ENCODE measurements at regions not wholly inside any gene's neighbourhood (a gene's known extent, or its start where the extent isn't known, plus 50 kb on each side); places are given as distances from the start of the nearest gene placed in this dataset.

- H3K4me3 ChIP-seq (ENCODE audit: low read length): no peak overlapping the region
- no peak for DNase-seq (ENCODE audit: low read depth)
- no peak for TF ChIP-seq CTCF (conservative IDR thresholded peaks at IDR 0.05; ENCODE audit: low read length)
Observed at GRCh38 chr13:23984546-23984945, 87.2 kb upstream of the C1QTNF9B start.

GRCh38 chr13:23985060-23985459, 87.8 kb upstream of the C1QTNF9B start:
- DNase-seq (ENCODE audit: low read depth): no peak
- no peak for TF ChIP-seq CTCF (conservative IDR thresholded peaks at IDR 0.05; ENCODE audit: low read length)
- no peak overlapping the region for H3K4me3 ChIP-seq (ENCODE audit: low read length)

GRCh38 chr13:23985839-23986238, 88.5 kb upstream of the C1QTNF9B start:
- no peak for TF ChIP-seq CTCF (conservative IDR thresholded peaks at IDR 0.05; ENCODE audit: low read length)

GRCh38 chr13:23986619-23987018, 89.3 kb upstream of the C1QTNF9B start:
- H3K4me3 ChIP-seq (ENCODE audit: low read length): no peak overlapping the region
- DNase-seq (ENCODE audit: low read depth): peak; percentile 98

More at GRCh38 chr13:23985839-23986238, 88.5 kb upstream of the C1QTNF9B start:
- no peak overlapping the region for H3K4me3 ChIP-seq (ENCODE audit: low read length)
- no peak for DNase-seq (ENCODE audit: low read depth)

GRCh38 chr13:23987331-23987894, 90.1 kb upstream of the C1QTNF9B start:
- no peak overlapping the region for H3K4me3 ChIP-seq (ENCODE audit: low read length)
- peak; percentile 84 for DNase-seq (ENCODE audit: low read depth)
- TF ChIP-seq CTCF (conservative IDR thresholded peaks at IDR 0.05; ENCODE audit: low read length): no peak

More at GRCh38 chr13:23986619-23987018, 89.3 kb upstream of the C1QTNF9B start:
- TF ChIP-seq CTCF (conservative IDR thresholded peaks at IDR 0.05; ENCODE audit: low read length): no peak

GRCh38 chr13:23988546-23989122, 91.3 kb upstream of the C1QTNF9B start:
- DNase-seq (ENCODE audit: low read depth): no peak
- H3K4me3 ChIP-seq (ENCODE audit: low read length): no peak overlapping the region
- no peak for TF ChIP-seq CTCF (conservative IDR thresholded peaks at IDR 0.05; ENCODE audit: low read length)

GRCh38 chr13:23990455-23990854, 93.2 kb upstream of the C1QTNF9B start:
- no peak for DNase-seq (ENCODE audit: low read depth)
- no peak for TF ChIP-seq CTCF (conservative IDR thresholded peaks at IDR 0.05; ENCODE audit: low read length)
- H3K4me3 ChIP-seq (ENCODE audit: low read length): no peak overlapping the region

Measured in AG10803 (cell line).